GM23338 (cell line): ENCODE measurements at regions not wholly inside any gene's neighbourhood (a gene's known extent, or its start where the extent isn't known, plus 50 kb on each side); places are given as distances from the start of the nearest gene placed in this dataset.

Source experiments
- CREB1 ChIP-seq: fragments of 250-450 bp; sonication (Bioruptor Pico); IDR thresholded peaks from 2 replicates; pipeline ENCODE4 v1.5.0; 2020; ENCODE audit warnings: low read depth, mild to moderate bottlenecking, moderate library complexity
- CTCF ChIP-seq, 2 experiments: fragments of 200-600 bp in 1 of 2; sonication (generic) in 1 of 2; conservative IDR thresholded peaks; 2 replicates each; pipeline versions ENCODE4 v1.5.1 to v1.6.1; 2016 to 2017; ENCODE audit warnings: antibody characterized with exemption in 2 of 2, low read depth in 2 of 2, mild to moderate bottlenecking in 2 of 2, moderate library complexity in 1 of 2
- EZH2 ChIP-seq: fragments of 200-600 bp; sonication (generic); IDR thresholded peaks from one replicate; pipeline ENCODE4 v1.8.0; 2017; ENCODE audit warnings: antibody characterized with exemption, mild to moderate bottlenecking, low read depth; ENCODE audit not compliant: unreplicated experiment
- EZH2phosphoT487 ChIP-seq: fragments of 200-600 bp; sonication (generic); IDR thresholded peaks from one replicate; pipeline ENCODE4 v1.8.1; 2018; ENCODE audit warnings: antibody characterized with exemption; ENCODE audit not compliant: unreplicated experiment
- JUNB ChIP-seq: IDR thresholded peaks from one replicate; pipeline ENCODE4 v1.6.1; 2016; ENCODE audit warnings: antibody characterized with exemption; ENCODE audit not compliant: unreplicated experiment
- REST ChIP-seq: IDR thresholded peaks from one replicate; pipeline ENCODE4 v1.6.1; 2018; ENCODE audit warnings: antibody characterized with exemption; ENCODE audit not compliant: unreplicated experiment

- TF ChIP-seq REST = no peak
- no peak for TF ChIP-seq EZH2phosphoT487
- TF ChIP-seq CTCF (conservative IDR thresholded peaks at IDR 0.05; ENCODE audit: low read depth in 2 of 2) = no peak
- no peak for TF ChIP-seq CREB1 (CRISPR knock-in tag)
- no peak for TF ChIP-seq JUNB
- TF ChIP-seq EZH2 = no peak
These were observed 138.8 kb upstream of the TCERG1L start for GRCh38 chr10:131450216-131450765.
